Body of pancreas (tissue), 4 donors: ENCODE measurements at regions not wholly inside any gene's neighbourhood (a gene's known extent, or its start where the extent isn't known, plus 50 kb on each side); places are given as distances from the start of the nearest gene placed in this dataset.
"Not testable (repeated sequence)": the region's sequence is repeated elsewhere in the genome, so short reads cannot be mapped to it uniquely, and the experiment has no call there.

ENCODE experiments used
- ATAC-seq: fragments of 150-250 bp; one replicate; pipeline ENCODE4 v1.9.1; 2016
- DNase-seq, 4 donors: peaks; one replicate each; pipeline ENCODE4 v3.0.0-alpha.2; 2019
- H3K27ac ChIP-seq, 4 donors: fragments of 200-600 bp; sonication (generic); 1 replicate in 3 of 4; 2 replicates in 1 of 4; pipeline versions ENCODE4 v1.5.1 to v1.6.1; 2016 to 2019; ENCODE audit warnings: mild to moderate bottlenecking in 1 of 4, mixed read lengths in 1 of 4, moderate library complexity in 1 of 4
- H3K27me3 ChIP-seq, 2 donors: fragments of 200-600 bp; sonication (generic); one replicate each; pipeline ENCODE4 v1.6.0; 2016; ENCODE audit warnings: mild to moderate bottlenecking in 1 of 2
- H3K36me3 ChIP-seq, 2 donors: fragments of 200-600 bp; sonication (generic); replicated peaks in 1 of 2; 2 replicates each; pipeline ENCODE4 v1.5.1; 2016; ENCODE audit warnings: low read depth in 2 of 2; ENCODE audit not compliant: insufficient read depth in 1 of 2
- H3K4me1 ChIP-seq: fragments of 200-600 bp; sonication (generic); one replicate; pipeline ENCODE4 v1.6.0; 2016
- H3K4me3 ChIP-seq, 2 donors: fragments of 200-600 bp; sonication (generic); 1 replicate in 1 of 2; 2 replicates in 1 of 2; pipeline ENCODE4 v1.5.1; 2016 to 2019
- H3K9me3 ChIP-seq, 3 donors: fragments of 200-600 bp; sonication (generic); 1 replicate in 2 of 3; 2 replicates in 1 of 3; pipeline ENCODE4 v1.5.1; 2016
- CTCF ChIP-seq, 7 experiments: fragments of 450-650 bp in 4 of 7; fragments of 200-600 bp in 3 of 7; sonication (generic) in 3 of 7; IDR thresholded peaks; one replicate each; pipeline ENCODE4 v1.5.1; 2016 to 2019; ENCODE audit warnings: antibody characterized with exemption in 7 of 7
- POLR2A ChIP-seq, 3 donors: fragments of 450-650 bp; IDR thresholded peaks; one replicate each; pipeline ENCODE4 v1.6.1; 2016; ENCODE audit warnings: antibody characterized with exemption in 3 of 3, mild to moderate bottlenecking in 2 of 3
- WGBS, 2 donors: methylation state at CpG; one replicate each; pipeline ENCODE4 v1.1.5; 2017; 5-methylcytosine and 5-hydroxymethylcytosine counted together
- intact Hi-C: fragments of 100-400 bp; cut with DNase I; formaldehyde crosslinking; loops from one replicate; pipeline ENCODE4 v1.15.1; 2023

- no peaks in the 10 kb centered on the region for H3K27me3 ChIP-seq
- intact Hi-C loops: no loop called here
- no peaks in the 10 kb centered on the region for H3K9me3 ChIP-seq
- H3K4me3 ChIP-seq: no peak overlapping the region
- DNase-seq (no peak), ATAC-seq (no peak)
- H3K27ac ChIP-seq: no peak overlapping the region
- H3K36me3 ChIP-seq: no peaks in the 10 kb centered on the region
- TF ChIP-seq POLR2A (IDR thresholded peaks at IDR 0.05): no peak
- TF ChIP-seq CTCF (IDR thresholded peaks at IDR 0.05): no peak
- 76 to 81% methylated on average over 4 of the region's 4 CpGs for WGBS, 2 donors
- H3K4me1 ChIP-seq: no peaks in the 10 kb centered on the region
Measured at GRCh38 chr6:113718588-113718987, 138.6 kb upstream of the MARCKS start.

- Histone ChIP-seq H3K4me3 (no peak overlapping the region), H3K27me3 (no peaks in the 10 kb centered on the region), H3K4me1 (no peaks in the 10 kb centered on the region), H3K27ac (no peak overlapping the region), H3K9me3 (no peaks in the 10 kb centered on the region), H3K36me3 (no peaks in the 10 kb centered on the region)
- 97 to 100% methylated on average over 2 of the region's 2 CpGs for WGBS, 2 donors
- intact Hi-C loops: no loop called here
- DNase-seq (no peak), ATAC-seq (no peak)
- TF ChIP-seq POLR2A (IDR thresholded peaks at IDR 0.05) (no peak), CTCF (IDR thresholded peaks at IDR 0.05) (no peak)
Measured at GRCh38 chr6:113719064-113719463, 138.1 kb upstream of the MARCKS start.

GRCh38 chr6:113719545-113719944 is 137.6 kb upstream of the MARCKS start:
- no peaks in the 10 kb centered on the region for H3K9me3 ChIP-seq
- WGBS, 2 donors: 87 to 96% methylated on average over 4 of the region's 4 CpGs
- intact Hi-C loops: no loop called here

GRCh38 chr6:113723182-113723581 is 134.0 kb upstream of the MARCKS start:
- 52 to 54% methylated on average over 4 of the region's 4 CpGs for WGBS, 2 donors

More at GRCh38 chr6:113719545-113719944, 137.6 kb upstream of the MARCKS start:
- TF ChIP-seq CTCF (IDR thresholded peaks at IDR 0.05) (no peak), POLR2A (IDR thresholded peaks at IDR 0.05) (no peak)
- no peak for DNase-seq
- no peaks in the 10 kb centered on the region for H3K4me1 ChIP-seq
- no peak overlapping the region for H3K4me3 ChIP-seq
- no peaks in the 10 kb centered on the region for H3K36me3 ChIP-seq
- no peaks in the 10 kb centered on the region for H3K27me3 ChIP-seq
- no peak overlapping the region for H3K27ac ChIP-seq
- ATAC-seq: no peak

GRCh38 chr6:113724927-113725326 is 132.2 kb upstream of the MARCKS start:
- H3K4me1 ChIP-seq, H3K27me3 ChIP-seq, DNase-seq, intact Hi-C loops, ATAC-seq, H3K36me3 ChIP-seq, H3K4me3 ChIP-seq, H3K9me3 ChIP-seq, H3K27ac ChIP-seq: not testable (repeated sequence)
- WGBS, 2 donors: 92 to 93% methylated on average over 2 of the region's 2 CpGs

More at GRCh38 chr6:113723182-113723581, 134.0 kb upstream of the MARCKS start:
- intact Hi-C loops: no loop called here
- H3K27me3 ChIP-seq: no peaks in the 10 kb centered on the region
- no peaks in the 10 kb centered on the region for H3K9me3 ChIP-seq
- DNase-seq (no peak), ATAC-seq (no peak)
- no peaks in the 10 kb centered on the region for H3K4me1 ChIP-seq
- H3K4me3 ChIP-seq: no peak overlapping the region
- H3K36me3 ChIP-seq: no peaks in the 10 kb centered on the region
- H3K27ac ChIP-seq: no peak overlapping the region
- TF ChIP-seq POLR2A (IDR thresholded peaks at IDR 0.05): no peak
- TF ChIP-seq CTCF (IDR thresholded peaks at IDR 0.05): no peak
